Right kidney (tissue), 1 donor: ENCODE measurements at regions not wholly inside any gene's neighbourhood (a gene's known extent, or its start where the extent isn't known, plus 50 kb on each side); places are given as distances from the start of the nearest gene placed in this dataset.
A peak's percentile ranks its signal among the peaks of the same experiment; 100 is the strongest.

Source experiments
- DNase-seq: peaks from one replicate; pipeline ENCODE4 v3.0.0-alpha.2; 2016

DNA sequence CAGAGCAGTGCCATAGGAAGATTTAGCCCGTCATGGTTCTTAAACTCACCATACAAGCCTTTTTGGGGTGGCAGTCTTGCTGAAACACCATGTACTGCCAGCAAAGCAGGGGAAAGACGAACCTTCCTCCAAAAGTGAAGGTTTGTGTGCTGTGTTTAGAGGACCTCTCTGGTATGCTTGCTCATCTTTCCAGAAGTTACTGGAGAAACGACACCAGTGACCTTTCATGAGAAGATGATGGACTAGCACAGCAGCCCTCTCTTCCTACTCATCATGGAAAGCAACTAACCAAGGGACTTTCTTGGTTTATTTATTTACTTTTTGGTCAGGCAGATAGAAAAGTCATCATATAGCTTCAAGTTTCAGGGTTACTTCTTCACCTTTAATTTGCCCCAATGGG, 247.4 kb downstream of the PTEN start:
- DNase-seq, result no peak

DNA sequence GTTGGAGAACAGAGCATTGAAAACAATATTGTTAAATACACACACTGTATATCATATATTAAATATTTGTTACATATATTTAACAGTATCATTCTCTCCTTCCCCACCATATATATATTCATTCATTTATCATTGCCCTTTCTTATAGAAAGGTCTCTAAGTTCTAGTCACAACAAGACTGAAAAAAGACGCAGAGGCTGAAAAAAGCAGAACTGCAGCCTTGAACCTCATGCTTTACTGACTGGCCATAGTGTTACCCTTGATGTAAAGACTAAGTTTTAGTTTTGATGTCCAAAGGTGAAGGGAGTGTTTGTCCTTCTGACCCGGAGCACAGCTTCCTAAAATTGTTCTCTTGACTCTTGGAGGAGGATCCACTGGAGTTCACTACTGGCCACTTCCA, 247.9 kb downstream of the PTEN start:
- DNase-seq, result no peak

DNA sequence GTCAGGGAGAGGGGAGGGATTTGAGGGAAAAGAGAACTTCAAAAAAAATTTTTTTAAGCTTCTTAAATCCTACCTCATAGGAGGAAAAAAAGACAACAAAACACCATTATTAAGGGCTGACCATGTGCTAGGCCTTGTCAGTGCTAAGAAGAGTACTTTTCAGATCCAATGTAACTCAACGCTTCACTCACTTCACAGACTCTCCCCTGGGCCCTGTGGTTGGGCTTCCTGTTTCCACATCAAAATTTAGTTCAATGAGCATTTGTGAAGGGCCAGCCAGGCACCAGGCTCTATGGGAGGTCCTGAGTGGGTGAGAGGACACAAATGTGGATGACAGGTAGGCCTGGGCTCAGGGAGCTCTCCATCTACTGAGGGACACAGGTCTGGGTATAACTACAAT, 249.8 kb downstream of the PTEN start:
- DNase-seq, result no peak

DNA sequence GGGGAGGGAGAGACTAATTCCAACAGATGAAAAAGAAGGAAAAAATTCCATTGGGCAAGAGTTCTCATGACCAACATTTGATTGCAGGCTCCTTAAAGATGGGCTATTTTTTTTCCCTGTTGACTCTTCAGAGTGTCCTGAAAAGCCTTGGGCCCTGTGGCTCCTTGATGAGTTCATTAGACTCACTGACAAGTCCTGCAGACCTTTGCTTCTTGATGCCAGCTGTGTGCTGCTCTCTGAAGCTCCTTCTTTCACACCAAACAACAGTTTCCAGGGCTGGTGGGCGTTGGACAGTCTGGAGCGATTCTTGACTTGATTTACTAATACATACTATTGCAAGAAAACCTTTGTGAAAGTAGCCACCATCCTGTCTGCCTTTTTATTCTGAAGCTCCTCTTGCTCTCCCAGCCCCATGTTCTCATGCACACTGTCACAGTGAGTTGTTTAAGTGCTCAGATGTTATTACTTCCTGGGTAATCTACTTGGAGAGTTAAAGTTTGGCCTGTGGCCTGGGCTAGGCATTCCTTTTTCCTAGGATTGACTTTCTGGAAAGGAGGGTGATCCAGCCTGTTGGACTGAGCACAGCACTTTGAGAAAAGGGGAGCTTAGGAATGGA, 250.3 kb downstream of the PTEN start:
- no peak for DNase-seq

DNA sequence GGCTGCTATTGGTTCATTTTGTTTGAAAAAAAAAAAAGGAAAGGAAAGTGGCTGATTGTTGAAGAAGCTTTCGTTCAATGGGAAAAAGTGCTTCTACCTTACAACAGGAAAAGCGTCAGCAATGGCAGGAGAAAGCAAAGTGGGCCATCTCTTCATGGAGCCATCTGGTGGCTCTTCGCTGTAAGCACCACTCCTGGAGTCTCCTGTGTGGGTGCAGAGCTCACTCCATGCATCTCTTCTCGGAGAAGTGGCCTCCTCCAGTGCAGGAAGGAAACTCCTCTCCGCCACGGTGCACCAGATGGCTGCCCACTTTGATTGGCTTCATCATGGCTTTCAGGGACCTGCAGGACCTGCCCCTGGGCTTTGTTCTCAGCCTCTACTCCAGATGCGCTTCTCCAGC, 250.9 kb downstream of the PTEN start:
- DNase-seq, result no peak

DNA sequence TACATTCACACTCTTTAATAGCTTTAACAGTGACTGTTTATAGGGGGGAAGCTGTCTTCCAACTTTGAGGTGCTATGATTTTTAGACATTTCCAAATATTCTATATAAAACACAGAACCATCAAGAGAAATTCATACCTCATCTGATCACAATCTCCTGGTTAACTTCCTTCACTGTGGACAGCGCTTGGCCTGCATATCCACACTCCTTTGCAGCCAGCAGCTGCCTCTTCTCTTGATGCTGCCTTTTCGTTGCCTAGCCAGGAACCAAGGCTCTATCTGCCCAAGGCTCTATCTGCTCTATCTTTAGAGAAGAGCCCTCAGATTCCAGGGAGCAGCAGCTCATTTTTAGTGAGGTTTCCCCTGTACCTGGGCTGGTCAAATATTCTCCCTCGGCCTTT, 252.0 kb downstream of the PTEN start:
- DNase-seq, result no peak

DNA sequence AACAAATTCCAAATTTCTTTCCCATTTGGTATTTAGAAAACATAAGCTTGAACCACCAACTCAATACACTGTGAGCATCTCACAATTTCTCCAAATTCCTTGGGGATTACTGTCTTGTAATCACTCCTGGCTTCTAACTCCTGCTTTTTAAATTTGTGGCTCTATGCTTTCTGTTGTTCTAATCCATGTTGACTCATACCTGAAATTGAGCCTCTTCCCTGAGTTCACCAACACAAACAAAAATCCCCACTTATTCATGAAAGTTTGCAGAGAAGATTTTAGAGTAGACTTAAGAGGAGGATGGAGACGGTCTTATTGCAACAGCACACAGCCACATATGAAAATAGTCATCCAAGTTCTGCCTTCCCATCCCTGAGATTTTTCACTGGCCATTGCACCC, 252.5 kb downstream of the PTEN start:
- DNase-seq, result no peak

DNA sequence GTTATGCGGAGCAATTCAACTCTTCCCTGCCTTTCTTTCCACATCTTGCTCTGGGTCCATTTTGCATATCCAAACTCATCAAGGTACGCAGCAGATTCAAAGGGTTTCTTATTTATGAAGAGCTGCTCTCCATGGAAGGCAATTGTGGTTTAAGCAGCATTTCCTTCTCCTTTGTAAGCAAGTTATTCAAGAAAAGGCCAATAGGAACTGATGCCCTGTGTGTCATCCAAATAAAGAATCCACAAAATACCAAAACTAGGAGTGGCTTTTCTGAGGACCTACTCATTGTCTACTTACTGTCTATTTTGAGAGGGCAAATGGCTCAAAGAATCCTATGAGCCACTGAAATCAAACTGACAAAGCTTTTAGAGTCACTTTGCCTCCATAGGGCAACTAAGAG, 253.1 kb downstream of the PTEN start:
- DNase-seq, result no peak

DNA sequence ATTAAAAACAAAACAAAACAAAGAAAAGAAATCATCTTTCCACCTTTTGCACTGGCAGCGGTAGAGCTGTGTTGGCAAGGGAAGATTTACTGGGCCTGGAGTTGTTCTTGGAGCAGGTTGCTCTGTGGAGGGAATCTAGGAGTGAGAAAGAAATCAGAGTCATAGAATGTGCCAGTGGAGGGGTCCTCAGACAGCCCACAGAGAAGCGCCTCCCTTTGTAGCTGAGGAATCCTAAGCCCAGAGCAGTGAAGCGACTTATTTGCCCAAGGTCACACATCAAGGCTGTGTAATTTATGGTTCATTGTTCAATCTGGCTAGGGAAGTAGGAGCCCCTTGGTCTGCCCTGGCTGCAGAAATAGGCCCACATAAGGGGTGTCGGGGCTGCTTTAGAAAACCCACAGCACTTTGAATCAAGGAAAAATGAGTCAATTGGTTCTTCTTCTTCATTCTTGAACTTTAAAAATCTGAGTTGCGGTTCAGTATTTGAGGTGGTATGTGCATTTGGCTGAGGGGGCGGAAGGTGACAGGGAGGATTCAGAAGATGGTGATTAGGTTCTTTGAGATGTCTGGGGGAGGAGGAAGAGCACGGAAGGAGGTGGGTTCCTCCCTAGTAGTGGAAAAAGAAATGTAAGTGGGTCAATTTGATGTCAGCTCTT, 253.7 kb downstream of the PTEN start:
- peak; percentile 38 for DNase-seq

DNA sequence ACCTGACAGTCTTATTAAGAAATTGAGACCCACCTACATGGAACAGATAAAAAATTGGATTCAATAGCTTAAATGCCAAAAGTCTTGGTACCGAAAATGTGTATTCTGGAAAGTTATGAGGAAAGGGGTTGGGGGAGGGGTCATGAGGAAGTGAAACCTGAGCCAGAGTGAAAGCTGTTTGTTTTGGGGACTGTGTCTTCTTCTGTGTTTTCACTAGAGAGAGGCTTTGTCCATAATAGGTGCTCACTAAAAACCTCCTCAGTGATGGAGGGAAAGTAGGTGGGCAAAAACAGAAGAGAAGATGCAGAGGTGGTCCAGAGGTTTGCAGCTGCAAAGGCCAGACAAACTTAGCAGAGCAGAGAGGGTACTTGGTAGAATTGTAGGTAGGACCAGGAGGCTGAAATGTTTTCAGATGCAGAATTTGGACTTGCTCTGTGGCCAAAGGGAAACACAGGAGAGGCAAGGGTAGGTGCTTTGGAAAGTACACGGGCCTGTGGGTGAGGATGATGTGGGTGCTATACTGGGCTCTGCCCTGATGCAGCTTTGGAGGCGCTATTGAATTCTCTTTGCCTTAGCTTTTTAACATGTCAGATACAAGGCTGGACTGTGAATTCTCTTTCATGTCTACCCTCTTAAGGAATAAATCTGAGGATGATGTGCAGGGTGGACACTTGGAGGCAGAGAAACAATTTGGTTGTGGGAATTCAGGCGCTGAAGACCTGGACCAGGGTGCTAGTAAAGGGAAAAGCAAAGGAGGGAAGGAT, 254.6 kb downstream of the PTEN start:
- no peak for DNase-seq

DNA sequence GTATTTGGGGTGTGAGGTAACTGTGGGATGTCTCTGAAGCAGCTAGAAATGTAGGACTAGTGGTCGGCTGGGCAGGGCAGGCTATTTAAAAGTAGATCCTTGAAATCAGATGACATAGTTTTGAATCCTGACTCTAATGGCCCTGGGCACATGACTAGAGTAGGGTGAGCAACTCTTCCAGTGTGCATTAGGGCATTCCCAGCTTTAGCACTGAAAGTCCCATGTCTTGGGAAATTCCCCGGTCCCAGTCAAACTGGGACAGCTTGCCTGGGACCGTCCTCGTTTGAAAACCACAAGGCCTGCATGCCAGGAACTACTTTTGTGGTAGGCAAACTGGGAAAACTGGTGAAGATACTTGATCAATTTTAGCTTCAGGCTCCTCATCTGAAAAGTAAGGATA, 255.3 kb downstream of the PTEN start:
- DNase-seq, result no peak

DNA sequence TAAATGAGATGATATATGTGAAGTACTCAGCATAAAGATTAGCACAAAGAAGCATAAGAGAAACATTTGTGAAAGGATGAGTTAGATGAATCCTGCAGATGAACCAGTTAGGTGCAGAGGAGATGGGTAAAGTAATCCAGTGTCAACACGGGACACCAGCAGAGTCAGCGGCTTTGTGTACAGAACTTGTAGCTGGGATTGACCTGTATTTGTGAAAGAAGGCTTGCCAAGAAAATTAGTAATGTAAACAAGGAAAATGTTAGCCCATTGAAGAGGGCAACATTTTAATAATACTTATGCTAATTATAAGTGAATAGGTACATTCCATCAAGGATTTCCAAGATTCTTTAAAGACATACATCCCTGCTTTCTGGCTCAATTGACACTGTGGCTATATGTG, 255.7 kb downstream of the PTEN start:
- DNase-seq, result no peak

DNA sequence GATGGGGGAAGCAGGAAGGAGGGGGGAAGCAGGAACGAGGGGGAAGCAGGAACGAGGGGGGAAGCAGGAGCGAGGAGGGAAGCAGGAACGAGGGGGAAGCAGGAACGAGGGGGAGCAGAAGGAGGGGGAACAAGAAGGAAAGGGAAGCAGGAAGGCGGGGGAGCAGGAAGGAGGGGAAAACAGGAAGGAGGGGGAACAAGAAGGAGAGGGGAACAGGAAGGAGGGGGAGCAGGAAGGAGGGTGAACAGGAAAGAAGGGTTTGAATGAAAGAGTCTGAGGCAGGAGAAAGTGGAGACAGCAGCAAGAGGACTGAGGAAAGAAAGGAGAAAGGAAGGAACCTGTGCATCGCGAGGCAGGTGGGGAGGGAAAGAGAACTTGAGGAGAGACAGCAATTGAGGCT, 256.6 kb downstream of the PTEN start:
- no peak for DNase-seq

DNA sequence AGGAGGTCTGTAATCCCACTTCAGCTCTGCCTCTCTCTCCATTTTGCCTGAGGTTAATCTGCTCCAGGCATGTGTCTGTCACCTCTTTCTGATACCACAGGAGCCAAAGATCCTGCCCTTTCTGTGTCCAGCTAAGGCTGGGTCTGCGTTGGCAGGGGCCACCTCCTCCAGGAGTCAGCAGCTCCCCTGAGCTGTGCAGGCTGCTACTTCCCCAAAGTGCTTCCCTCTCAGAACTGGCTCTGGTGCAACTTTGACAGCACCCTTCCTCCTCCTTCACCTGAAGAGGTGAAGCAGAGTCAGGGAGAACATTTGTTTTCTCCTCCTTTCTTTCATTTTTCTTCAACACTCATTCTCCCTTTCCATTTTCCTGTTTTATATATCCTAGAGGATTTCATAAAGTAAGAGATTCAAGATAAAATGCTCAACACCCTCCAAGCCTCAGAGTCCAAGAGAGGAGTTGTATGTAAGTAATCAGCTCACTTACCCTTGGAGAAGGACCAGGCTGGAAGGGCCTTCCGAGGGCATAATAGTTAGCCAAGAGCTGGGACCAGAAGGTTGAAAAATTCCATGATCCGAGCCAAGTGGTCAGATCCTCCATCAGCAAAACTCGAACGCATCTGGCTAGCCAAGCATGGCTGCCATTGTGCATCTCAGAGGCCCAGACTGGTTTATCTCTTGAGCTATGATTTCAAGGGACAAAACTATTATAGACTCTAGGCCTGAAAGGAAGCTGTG, 257.3 kb downstream of the PTEN start:
- no peak for DNase-seq

DNA sequence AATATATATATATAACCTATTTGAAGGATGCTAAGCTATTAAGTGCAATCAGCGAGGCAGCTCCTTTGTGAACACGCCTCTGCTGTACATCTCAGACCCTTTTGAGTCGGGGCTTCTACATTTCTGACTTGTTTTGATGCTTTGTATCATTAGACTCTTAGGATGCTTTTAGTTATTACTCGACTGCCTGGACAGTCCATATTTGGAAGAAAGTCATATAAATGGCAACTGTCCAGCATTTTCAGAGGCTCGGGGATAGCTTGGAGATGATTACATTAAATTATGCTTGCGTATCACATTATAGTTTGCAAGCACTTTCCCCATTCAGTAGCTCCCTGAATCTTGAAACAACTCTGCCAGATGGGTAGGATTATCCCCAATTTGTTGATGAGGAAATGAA, 257.9 kb downstream of the PTEN start:
- DNase-seq, result no peak

DNA sequence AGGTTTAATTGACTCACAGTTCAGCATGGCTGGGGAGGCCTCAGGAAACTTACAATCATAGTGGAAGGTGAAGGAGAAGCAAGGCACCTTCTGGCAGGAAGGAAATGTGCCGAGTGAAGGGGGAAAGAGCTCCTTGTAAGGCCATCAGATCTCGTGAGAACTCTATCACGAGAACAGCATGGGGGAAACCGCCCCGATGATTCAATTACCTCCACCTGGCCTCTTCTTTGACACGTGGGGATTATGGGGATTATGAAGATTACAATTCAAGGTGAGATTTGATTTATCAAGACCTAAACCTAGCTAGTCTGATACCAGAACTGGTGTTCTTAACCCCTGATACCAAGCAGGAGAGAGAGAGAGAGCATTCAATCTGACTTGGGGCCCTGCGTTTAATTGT, 258.7 kb downstream of the PTEN start:
- no peak for DNase-seq

DNA sequence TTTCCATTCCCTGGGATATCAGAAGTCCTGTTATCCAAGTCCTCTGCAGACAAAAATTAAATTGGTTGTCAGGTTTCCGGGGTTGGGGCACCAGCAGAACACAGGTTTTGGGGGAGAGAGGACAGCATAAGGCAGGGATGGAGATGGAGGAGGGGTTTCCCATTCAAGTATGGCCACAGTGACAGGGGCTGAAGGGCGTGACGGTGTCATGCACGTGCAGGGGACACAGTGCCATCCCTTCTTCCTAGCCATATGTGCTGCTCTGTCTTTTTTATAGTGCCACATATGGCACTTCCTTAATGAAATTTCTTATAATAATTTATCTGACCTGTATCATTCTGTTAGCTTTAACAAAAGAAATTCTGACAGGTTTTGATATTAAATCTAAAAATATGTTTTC, 259.2 kb downstream of the PTEN start:
- DNase-seq, result no peak

DNA sequence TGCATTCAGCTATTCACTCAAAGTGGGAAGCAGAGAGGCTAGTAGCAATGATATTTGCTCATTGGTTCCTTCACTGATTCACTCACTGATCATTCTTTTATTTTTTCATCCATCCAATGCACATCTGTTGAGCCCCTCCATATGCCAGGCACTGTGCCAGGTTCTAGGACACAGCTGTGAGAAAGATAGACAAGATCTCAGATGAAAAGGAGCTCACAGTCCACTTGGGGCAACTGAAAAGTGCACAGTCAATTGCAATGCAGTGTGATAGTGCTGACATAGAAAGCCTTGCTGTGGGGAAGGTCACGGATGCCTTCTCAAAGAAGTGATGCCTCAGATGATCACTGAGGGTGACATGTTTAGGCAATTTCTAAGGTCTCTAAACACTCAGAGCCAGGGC, 262.3 kb downstream of the PTEN start:
- no peak for DNase-seq

DNA sequence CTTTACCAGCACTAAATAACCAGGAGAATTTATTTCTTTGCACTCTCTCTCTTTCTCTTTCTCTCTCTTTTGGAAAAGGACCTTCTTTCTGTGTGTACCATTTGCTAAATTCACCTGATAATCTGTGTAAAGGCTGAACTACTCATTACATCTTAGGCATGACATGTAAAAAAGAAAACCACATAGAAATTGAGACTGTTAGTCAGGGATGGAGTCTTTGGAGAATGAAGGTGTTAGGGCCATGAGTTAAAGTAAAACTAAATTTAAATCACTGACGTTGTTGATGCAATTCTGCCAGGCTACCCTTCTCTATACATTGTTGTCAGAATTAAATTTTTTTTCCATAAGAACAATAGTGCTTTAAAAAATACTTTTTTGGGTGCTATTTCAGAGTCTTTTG, 263.3 kb downstream of the PTEN start:
- DNase-seq, result no peak

DNA sequence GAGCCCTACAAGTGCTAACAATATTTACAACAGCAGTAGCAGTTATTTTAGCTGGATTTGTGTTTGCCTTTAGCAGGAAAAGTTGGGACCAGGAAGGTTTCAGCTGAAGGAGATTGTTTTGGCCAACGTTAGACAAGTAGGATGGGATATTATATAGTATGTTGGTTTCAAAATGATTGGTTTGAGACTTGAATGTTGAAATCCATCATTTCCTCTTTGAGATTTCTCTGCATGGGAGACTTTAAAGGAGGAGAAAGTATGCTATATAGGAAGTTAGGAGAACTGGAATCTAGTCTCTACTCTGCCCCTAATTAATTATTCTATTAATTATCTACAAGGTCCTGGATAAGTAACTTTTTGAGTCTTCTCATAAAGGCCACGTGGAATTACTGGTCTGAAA, 263.8 kb downstream of the PTEN start:
- DNase-seq, result no peak

DNA sequence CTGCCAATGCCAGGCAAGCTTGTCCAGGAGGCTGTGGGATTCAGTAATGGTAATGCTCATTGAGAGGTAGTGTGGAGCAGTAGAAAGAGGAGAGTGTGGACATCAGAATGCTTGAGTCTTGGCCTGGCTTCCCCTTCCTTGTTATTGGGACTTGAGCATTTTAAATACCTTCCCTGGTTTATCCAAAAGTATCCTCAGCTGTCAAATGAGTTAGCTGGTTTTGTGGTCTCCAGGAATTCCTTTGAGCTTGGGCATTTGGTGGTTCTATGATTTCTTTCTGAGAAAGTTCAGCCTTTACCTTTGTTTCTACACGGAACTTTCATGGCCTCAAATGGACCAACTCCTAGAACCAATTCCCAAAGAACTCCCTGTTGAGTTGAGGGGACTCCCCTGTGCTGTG, 264.3 kb downstream of the PTEN start:
- no peak for DNase-seq

DNA sequence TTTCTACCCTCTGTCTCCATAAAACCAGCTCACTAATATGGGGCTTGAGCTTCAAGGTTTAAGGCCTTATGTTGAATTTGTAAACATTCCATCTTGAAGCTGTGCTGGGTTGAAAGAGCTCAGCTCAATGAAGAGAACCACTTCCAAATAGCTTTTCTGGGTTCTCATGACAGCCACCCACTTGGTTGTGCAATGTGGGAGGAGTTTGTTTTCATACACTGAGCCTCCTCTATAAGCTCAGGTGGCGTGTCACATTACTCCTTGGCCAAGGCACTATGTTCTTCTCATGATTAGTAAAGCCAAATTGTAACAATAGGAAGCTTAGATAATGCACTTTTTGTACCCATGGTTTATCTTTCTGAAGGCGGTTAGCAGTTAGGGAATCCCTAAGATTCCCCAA, 265.6 kb downstream of the PTEN start:
- DNase-seq, result no peak

DNA sequence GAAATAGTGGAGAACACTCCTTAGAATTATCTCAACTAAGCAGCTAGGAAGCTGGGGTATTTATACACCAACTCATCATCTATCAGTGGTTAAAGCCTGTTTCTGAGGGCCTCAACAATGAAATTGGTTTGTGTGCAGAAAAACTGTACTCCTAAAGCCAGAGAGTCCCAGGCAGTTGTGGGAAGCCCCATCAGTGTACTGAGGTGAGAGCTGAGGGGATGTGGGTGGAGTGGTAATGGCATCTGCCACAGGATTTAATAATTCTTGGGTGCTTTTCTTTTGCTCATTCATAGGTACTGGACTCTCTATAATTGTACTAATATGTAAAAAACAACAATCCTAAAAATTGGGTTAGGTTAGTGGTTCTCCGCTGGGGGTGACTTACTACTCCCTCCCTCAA, 267.5 kb downstream of the PTEN start:
- no peak for DNase-seq
